ENCODE measurements at regions not wholly inside any gene's neighbourhood (a gene's known extent, or its start where the extent isn't known, plus 50 kb on each side); places are given as distances from the start of the nearest gene placed in this dataset.
"Not testable (repeated sequence)": the region's sequence is repeated elsewhere in the genome, so short reads cannot be mapped to it uniquely, and the experiment has no call there.

GRCh38 chr15:69762373-69763148 lies 309.9 kb downstream of the RPLP1 start:
- DNase-seq: no peak

- DNase-seq: no peak
Observed at GRCh38 chr15:69763831-69764230, 311.2 kb downstream of the RPLP1 start.

GRCh38 chr15:69766156-69766555 lies 313.5 kb downstream of the RPLP1 start:
- no peak for DNase-seq

GRCh38 chr15:69767191-69767590 lies 314.6 kb downstream of the RPLP1 start:
- no peak for DNase-seq

- not testable (repeated sequence) for DNase-seq
Observed at GRCh38 chr15:69769336-69769735, 316.7 kb downstream of the RPLP1 start.

GRCh38 chr15:69774258-69774657 lies 321.6 kb downstream of the RPLP1 start:
- not testable (repeated sequence) for DNase-seq

- not testable (repeated sequence) for DNase-seq
Observed at GRCh38 chr15:69774711-69775110, 322.1 kb downstream of the RPLP1 start.

GRCh38 chr15:69777356-69777755 lies 320.4 kb downstream of the TLE3 start:
- no peak for DNase-seq

- no peak for DNase-seq
Observed at GRCh38 chr15:69780374-69780773, 317.3 kb downstream of the TLE3 start.

GRCh38 chr15:69780981-69781380 lies 316.7 kb downstream of the TLE3 start:
- no peak for DNase-seq

GRCh38 chr15:69781411-69782125 lies 316.1 kb downstream of the TLE3 start:
- DNase-seq: no peak

GRCh38 chr15:69782139-69782658 lies 315.5 kb downstream of the TLE3 start:
- no peak for DNase-seq

- DNase-seq: no peak
Observed at GRCh38 chr15:69782809-69783208, 314.9 kb downstream of the TLE3 start.

- DNase-seq: no peak
Observed at GRCh38 chr15:69783211-69783610, 314.5 kb downstream of the TLE3 start.

GRCh38 chr15:69784798-69785566 lies 312.7 kb downstream of the TLE3 start:
- DNase-seq: no peak

GRCh38 chr15:69786136-69786701 lies 311.5 kb downstream of the TLE3 start:
- DNase-seq: no peak

- no peak for DNase-seq
Observed at GRCh38 chr15:69787791-69788190, 309.9 kb downstream of the TLE3 start.

GRCh38 chr15:69789648-69790393 lies 307.9 kb downstream of the TLE3 start:
- no peak for DNase-seq

- no peak for DNase-seq
Observed at GRCh38 chr15:69790632-69791031, 307.1 kb downstream of the TLE3 start.

GRCh38 chr15:69792823-69793222 lies 304.9 kb downstream of the TLE3 start:
- DNase-seq: no peak

- no peak for DNase-seq
Observed at GRCh38 chr15:69793431-69793780, 304.3 kb downstream of the TLE3 start.
